ENCODE measurements at regions not wholly inside any gene's neighbourhood (a gene's known extent, or its start where the extent isn't known, plus 50 kb on each side); places are given as distances from the start of the nearest gene placed in this dataset.
"Not testable (repeated sequence)": the region's sequence is repeated elsewhere in the genome, so short reads cannot be mapped to it uniquely, and the experiment has no call there.

- TF ChIP-seq POLR2A, CTCF (IDR thresholded peaks at IDR 0.05): not testable (repeated sequence)
Measured at GRCh38 chr7:112953031-112953430, 133.6 kb downstream of the GPR85 start.
